22Rv1 (cell line): ENCODE measurements at regions not wholly inside any gene's neighbourhood (a gene's known extent, or its start where the extent isn't known, plus 50 kb on each side); places are given as distances from the start of the nearest gene placed in this dataset.

Source experiments
- ZFX ChIP-seq: fragments of 450-650 bp; IDR thresholded peaks from 2 replicates; pipeline ENCODE4 v1.6.1; 2017; ENCODE audit warnings: antibody characterized with exemption, borderline replicate concordance
- TF ChIP-seq, protein P1 (sequence below): fragments of 450-650 bp; IDR thresholded peaks from 2 replicates; pipeline ENCODE4 v1.5.1; 2017; ENCODE audit warnings: mild to moderate bottlenecking

DNA sequence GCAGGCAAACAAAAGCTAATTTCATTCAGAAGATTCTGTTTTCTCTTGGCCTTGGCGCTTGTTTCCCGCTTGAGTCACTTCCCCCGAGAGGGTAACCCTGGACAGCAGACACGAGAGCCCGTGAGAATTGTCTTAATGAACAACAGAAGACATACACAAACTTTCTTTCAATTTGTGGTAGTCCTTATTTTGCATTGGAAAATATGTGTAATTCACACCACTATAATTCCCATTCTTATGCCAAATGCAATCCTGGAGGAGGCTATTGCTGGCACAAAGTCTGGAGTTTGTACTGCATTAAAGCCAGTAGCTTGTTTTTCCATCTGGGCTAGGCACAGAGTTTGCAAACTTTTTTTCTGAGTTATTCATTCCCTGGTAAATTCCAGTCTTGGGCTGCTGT lies 109.8 kb upstream of the IVNS1ABP start:
- TF ChIP-seq, protein P1, sequence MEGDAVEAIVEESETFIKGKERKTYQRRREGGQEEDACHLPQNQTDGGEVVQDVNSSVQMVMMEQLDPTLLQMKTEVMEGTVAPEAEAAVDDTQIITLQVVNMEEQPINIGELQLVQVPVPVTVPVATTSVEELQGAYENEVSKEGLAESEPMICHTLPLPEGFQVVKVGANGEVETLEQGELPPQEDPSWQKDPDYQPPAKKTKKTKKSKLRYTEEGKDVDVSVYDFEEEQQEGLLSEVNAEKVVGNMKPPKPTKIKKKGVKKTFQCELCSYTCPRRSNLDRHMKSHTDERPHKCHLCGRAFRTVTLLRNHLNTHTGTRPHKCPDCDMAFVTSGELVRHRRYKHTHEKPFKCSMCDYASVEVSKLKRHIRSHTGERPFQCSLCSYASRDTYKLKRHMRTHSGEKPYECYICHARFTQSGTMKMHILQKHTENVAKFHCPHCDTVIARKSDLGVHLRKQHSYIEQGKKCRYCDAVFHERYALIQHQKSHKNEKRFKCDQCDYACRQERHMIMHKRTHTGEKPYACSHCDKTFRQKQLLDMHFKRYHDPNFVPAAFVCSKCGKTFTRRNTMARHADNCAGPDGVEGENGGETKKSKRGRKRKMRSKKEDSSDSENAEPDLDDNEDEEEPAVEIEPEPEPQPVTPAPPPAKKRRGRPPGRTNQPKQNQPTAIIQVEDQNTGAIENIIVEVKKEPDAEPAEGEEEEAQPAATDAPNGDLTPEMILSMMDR: no peak
- TF ChIP-seq ZFX: no peak
